SIG-M5 treated with dmso at 0.1 percent for 504 hours (cell line): ENCODE measurements at regions not wholly inside any gene's neighbourhood (a gene's known extent, or its start where the extent isn't known, plus 50 kb on each side); places are given as distances from the start of the nearest gene placed in this dataset.
A peak's percentile ranks its signal among the peaks of the same experiment; 100 is the strongest.

ENCODE experiments used
- DNase-seq: peaks from one replicate; lab custom pipeline; 2025; ENCODE audit not compliant: unreplicated experiment; lab: John Stamatoyannopoulos, UW

- DNase-seq, result no peak
These were observed 315.3 kb upstream of the HS3ST1 start for GRCh38 chr4:11743976-11744375.

- no peak for DNase-seq
These were observed 314.5 kb upstream of the HS3ST1 start for GRCh38 chr4:11743236-11743635.

DNA sequence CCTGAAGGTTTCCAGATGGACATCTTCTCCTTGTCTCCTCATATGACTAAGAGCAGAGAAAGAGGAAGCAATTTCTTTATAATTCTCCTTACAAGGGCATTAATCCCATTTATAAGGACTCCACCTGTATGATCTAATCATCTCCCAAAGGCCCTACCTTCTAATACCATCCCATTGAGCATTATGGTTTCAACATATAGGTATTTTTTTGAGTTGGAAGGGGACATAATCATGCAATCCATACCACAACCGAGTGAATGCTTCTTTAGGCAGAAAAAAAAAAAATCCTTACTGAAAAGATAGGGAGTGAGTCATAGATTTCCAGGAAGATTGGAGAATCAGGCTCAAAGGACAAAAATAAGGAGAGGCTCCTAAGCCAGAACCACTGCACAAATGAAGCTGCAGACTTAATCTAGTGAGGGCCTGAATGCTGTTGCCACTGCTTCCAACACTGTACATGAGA, 312.5 kb upstream of the HS3ST1 start:
- DNase-seq, result no peak

- no peak for DNase-seq
These were observed 311.3 kb upstream of the HS3ST1 start for GRCh38 chr4:11739992-11740391.

DNA sequence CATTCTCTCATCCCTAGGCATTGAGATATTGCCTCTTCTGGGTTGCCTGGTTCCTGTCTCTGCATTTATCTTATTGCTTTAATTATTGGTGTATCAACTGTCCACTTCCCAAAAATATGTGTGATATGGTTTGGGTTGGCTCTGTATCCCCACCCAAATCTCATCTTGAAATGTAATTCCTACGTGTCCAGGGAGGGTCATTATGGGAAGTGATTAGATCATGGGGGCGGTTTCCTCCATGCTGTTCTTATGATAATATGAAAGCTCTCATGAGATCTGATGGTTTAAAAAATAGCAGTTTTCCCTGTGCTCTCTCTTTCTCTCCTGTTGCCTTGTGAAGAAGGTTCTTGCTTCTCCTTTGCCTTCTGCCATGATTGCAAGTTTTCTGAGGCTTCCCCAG, 308.3 kb upstream of the HS3ST1 start:
- no peak for DNase-seq

DNA sequence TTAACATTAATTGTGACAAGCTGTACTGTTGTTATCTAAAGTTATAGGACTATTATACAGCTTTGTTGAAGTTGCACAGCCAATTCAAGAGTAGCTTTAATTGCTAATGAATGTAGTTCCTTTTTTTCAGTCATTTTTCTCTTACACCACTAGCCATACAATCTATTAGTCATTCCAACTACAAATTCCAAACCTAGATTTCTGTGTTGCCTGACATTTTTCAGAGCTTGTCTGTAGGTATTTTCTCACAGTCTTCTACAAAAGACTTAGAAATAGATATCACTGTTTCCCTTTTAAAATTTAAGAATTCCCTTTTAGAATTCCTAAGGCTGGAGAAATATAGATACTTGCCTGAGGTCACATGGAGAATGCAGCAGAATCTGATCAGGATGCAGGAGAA, 307.0 kb upstream of the HS3ST1 start:
- DNase-seq, result no peak

DNA sequence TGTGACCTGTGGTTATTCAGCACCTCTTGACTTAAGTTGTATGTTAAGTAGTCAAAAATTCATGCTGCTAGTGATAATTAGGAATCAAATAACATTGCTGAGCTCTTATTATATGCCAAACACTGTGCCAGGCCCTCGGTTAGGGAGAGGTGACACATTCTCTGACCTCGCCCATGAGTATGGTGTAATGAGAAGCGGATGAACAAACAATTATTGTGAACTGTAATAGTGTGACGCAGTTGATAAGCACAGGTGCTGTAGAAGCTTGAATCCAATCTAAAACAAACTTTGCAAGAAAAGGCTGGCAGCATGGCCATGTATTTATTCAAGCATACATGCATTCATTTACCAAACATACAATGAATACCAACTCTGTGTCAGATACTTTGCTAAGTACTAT, 303.5 kb upstream of the HS3ST1 start:
- no peak for DNase-seq

DNA sequence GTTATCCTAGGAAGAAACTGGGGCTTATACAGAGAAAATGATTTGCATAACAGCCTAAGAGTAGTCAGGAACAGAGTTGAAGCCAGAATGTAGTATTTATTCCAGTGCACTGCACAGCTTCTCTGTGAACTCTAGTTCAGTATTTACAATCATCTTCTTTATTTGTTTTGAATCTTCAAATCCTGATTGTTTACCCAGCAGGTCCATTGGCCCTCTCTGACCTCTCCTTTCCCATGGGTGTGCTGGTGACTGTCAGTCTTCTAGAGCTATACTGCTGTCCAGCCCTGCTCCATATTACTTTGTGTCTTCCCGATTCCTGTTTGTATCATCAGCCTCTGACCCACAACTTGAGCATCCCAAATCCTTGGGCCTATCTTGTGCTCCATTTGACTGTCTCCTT, 301.9 kb upstream of the HS3ST1 start:
- DNase-seq, result no peak

GRCh38 chr4:11729548-11729947, 300.9 kb upstream of the HS3ST1 start:
- DNase-seq, result no peak

GRCh38 chr4:11727903-11728564, 299.3 kb upstream of the HS3ST1 start:
- no peak for DNase-seq

GRCh38 chr4:11724731-11725130, 296.0 kb upstream of the HS3ST1 start:
- no peak for DNase-seq

- DNase-seq, result no peak
These were observed 293.5 kb upstream of the HS3ST1 start for GRCh38 chr4:11722223-11722622.

GRCh38 chr4:11720292-11720691, 291.6 kb upstream of the HS3ST1 start:
- peak; percentile 35 for DNase-seq

- DNase-seq, result no peak
These were observed 291.2 kb upstream of the HS3ST1 start for GRCh38 chr4:11719879-11720278.

DNA sequence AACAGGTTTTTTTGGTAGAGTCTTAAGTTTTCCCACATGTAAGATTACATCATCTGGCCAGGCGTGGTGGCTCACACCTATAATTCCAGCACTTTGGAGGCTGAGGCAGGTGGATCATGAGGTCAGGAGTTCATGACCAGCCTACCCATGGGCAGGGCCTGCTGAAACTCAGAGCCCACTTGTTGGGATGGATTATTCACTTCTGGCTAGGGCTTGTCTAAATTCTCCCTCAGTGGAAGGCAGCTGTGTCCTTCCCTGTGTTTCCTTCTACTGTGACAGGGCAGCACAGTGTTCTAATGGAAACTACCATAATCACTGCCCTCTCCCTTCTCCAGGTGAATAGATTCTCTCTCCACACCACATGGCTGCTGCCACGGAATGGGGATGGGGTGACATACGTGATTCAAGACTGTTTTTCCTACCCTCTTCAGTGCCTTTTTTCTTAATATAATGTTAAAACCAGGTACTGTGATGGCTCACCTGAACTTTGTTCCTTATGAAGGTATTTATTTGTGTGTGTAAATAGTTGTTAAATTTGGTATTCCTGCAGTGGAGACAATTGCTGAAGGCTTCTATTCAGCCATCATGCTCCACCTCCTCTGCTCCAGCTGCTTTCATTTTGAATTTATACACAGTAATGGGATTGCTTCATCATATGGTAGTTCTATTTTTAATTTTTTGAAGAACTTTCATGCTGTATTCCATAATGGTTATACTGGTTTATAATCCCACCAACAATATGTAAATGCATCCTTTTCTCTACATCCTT, 287.2 kb upstream of the HS3ST1 start:
- no peak for DNase-seq

GRCh38 chr4:11710453-11711093, 281.9 kb upstream of the HS3ST1 start:
- DNase-seq, result no peak

- no peak for DNase-seq
These were observed 275.6 kb upstream of the HS3ST1 start for GRCh38 chr4:11704186-11704830.

DNA sequence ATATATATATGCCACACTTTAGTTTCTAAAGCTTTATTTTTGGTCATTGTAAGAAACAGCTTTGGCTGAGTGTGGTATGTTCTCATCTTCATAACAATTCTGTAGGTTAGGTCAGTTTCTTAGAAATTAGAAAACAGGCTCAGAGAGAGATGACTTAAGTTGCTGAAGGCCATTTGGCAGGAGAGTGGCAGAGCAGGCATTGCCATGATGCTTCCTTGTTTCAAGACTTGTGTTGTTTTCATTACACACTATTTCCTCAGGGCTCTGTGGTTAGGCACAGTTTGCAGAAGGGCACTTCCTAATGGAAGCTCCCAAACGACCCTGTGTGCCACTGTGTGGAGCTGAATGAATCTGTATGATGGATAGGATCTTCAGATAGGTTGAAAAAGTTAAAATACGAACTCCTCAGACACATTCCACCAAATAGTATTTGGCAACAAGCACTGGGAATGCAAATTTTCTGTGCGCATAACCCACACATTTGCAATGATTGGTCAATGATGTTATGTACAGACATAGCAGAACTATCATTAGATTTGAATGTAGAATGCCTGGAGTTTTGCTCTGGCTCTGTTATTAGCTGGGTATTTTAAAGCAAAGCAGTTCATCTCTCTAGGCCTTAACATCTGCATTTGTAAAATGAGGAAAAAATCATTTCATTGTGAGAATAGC, 274.3 kb upstream of the HS3ST1 start:
- DNase-seq, result no peak

DNA sequence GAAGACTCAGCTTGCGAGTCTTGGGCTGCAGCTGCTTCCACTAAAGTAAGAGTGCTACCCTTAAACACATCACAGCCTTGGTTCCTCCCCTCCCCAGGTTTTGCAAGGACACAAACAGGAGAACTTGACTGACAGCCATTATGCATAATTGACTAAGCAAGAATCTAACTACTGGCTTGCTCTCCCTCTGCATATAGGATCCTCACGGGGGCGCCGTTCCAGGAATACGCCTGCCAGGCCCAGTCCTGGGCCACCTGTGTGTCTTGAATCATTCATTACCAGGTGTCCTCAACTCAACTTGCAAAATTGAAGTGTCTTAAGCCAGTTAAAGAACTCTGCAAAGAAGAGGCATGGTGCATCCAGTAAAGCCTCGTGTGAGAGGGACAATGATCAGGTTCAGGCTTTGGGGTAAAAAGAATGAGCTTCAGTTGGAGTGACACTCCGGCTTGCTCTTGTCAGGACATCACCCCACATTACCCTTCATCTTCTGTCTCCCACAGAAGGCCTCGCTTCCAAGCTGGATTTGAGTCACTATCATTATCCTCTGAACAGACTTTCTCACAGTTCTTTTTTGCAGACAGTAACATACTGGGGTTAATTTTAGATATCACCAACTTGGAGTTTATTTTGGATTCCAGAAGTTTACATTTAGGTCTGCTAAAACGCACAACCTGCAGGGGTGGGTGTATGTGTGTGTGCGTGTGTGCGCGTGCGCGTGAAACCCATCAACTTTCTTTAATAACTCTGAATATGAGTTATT, 273.5 kb upstream of the HS3ST1 start:
- no peak for DNase-seq

- peak; percentile 3 for DNase-seq
These were observed 272.1 kb upstream of the HS3ST1 start for GRCh38 chr4:11700751-11701226.
